ENCODE measurements at regions not wholly inside any gene's neighbourhood (a gene's known extent, or its start where the extent isn't known, plus 50 kb on each side); places are given as distances from the start of the nearest gene placed in this dataset.

DNA sequence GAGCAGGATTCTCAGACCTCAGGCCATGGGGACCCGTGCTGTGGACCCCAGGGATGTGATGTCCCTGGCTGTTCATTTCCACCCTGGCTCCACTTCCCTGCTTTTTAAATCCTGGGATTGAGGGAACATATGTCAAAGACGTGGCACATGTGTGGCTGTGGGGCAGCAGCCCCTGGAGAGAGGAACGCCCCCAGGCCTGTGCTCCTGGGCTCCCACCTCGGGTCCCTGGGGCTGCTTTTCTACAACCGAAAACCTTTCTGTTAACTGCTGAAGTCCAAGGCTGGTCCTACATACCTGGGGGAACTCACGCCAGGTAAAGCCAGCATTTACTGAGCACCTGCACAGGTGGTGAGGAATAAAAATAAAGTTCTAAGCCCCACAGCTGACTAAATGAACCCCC, 102.3 kb upstream of the FRMD1 start:
- TF ChIP-seq, protein P1, sequence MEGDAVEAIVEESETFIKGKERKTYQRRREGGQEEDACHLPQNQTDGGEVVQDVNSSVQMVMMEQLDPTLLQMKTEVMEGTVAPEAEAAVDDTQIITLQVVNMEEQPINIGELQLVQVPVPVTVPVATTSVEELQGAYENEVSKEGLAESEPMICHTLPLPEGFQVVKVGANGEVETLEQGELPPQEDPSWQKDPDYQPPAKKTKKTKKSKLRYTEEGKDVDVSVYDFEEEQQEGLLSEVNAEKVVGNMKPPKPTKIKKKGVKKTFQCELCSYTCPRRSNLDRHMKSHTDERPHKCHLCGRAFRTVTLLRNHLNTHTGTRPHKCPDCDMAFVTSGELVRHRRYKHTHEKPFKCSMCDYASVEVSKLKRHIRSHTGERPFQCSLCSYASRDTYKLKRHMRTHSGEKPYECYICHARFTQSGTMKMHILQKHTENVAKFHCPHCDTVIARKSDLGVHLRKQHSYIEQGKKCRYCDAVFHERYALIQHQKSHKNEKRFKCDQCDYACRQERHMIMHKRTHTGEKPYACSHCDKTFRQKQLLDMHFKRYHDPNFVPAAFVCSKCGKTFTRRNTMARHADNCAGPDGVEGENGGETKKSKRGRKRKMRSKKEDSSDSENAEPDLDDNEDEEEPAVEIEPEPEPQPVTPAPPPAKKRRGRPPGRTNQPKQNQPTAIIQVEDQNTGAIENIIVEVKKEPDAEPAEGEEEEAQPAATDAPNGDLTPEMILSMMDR (IDR thresholded peaks at IDR 0.05): no peak
- no peak for TF ChIP-seq POLR2A (IDR thresholded peaks at IDR 0.05)

All from heart left ventricle (tissue), 13 donors.